ENCODE measurements at regions not wholly inside any gene's neighbourhood (a gene's known extent, or its start where the extent isn't known, plus 50 kb on each side); places are given as distances from the start of the nearest gene placed in this dataset.
"Not testable (repeated sequence)": the region's sequence is repeated elsewhere in the genome, so short reads cannot be mapped to it uniquely, and the experiment has no call there.

- Histone ChIP-seq H3K27me3 (ENCODE audit: control insufficient read depth, insufficient read depth, low read length) (no peaks in the 10 kb centered on the region), H3K9me3 (ENCODE audit: control insufficient read depth, low read depth, low read length) (no peaks in the 10 kb centered on the region), H3K4me1 (ENCODE audit: control insufficient read depth, insufficient read depth, low read length) (no peaks in the 10 kb centered on the region), H3K4me3 (ENCODE audit: low read length) (no peak overlapping the region), H3K27ac (ENCODE audit: low read length) (no peak overlapping the region), H3K36me3 (ENCODE audit: control insufficient read depth, insufficient read depth, low read length) (no peaks in the 10 kb centered on the region)
- WGBS (ENCODE audit: insufficient coverage, low lambda C conversion rate): no CpG with 5 or more reads among the region's 4 CpGs
- DNase-seq: no peak
Measured at GRCh38 chrX:3550871-3551270, 162.6 kb downstream of the PRKX start.

- Histone ChIP-seq H3K36me3 (ENCODE audit: control insufficient read depth, insufficient read depth, low read length) (no peaks in the 10 kb centered on the region), H3K4me3 (ENCODE audit: low read length) (no peak overlapping the region), H3K27me3 (ENCODE audit: control insufficient read depth, insufficient read depth, low read length) (no peaks in the 10 kb centered on the region), H3K27ac (ENCODE audit: low read length) (no peak overlapping the region), H3K4me1 (ENCODE audit: control insufficient read depth, insufficient read depth, low read length) (no peaks in the 10 kb centered on the region), H3K9me3 (ENCODE audit: control insufficient read depth, low read depth, low read length) (no peaks in the 10 kb centered on the region)
- DNase-seq: no peak
- WGBS (ENCODE audit: insufficient coverage, low lambda C conversion rate): no CpG with 5 or more reads among the region's 8 CpGs
Measured at GRCh38 chrX:3550160-3550751, 163.2 kb downstream of the PRKX start.

- Histone ChIP-seq H3K27me3 (ENCODE audit: control insufficient read depth, insufficient read depth, low read length) (no peaks in the 10 kb centered on the region), H3K4me3 (ENCODE audit: low read length) (no peak overlapping the region), H3K27ac (ENCODE audit: low read length) (no peak overlapping the region), H3K4me1 (ENCODE audit: control insufficient read depth, insufficient read depth, low read length) (no peaks in the 10 kb centered on the region), H3K9me3 (ENCODE audit: control insufficient read depth, low read depth, low read length) (no peaks in the 10 kb centered on the region), H3K36me3 (ENCODE audit: control insufficient read depth, insufficient read depth, low read length) (no peaks in the 10 kb centered on the region)
- DNase-seq: peak in 1 of 2 donors; percentile 3
- no CpG with 5 or more reads among the region's 13 CpGs for WGBS (ENCODE audit: insufficient coverage, low lambda C conversion rate)
Measured at GRCh38 chrX:3549411-3549911, 164.0 kb downstream of the PRKX start.

DNA sequence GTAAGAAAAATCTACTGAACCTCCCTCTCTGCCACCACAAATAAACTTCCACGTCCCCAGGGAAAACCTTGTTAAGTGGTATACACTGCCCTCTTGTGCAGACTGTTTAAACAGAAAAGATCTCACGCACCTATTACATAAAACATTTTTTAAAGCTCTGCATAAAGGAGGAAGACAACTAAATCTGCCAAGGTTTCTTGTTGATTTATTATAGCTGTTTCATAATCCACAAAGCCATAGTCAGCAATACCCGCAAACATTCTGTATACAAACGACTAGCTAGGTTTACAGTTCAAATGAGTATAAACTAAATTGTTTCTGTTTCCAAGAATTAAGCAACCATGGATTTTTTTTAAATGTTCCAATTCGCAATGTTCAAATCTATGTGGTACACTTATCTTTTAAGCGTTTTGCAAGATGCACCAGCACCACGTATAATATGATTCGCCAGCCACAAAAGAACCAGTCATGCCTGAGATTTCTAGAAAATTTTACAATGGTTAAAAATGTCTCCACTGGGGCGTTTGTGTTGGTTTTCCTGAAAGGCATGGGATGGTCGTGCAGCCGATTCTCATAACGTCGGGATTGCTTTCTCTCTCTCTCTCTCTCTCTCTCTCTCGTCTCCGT is 164.6 kb downstream of the PRKX start:
- H3K4me3 ChIP-seq (ENCODE audit: low read length): no peak overlapping the region
- DNase-seq: peak in 1 of 2 donors; percentile 10
- no CpG with 5 or more reads among the region's 15 CpGs for WGBS (ENCODE audit: insufficient coverage, low lambda C conversion rate)

DNA sequence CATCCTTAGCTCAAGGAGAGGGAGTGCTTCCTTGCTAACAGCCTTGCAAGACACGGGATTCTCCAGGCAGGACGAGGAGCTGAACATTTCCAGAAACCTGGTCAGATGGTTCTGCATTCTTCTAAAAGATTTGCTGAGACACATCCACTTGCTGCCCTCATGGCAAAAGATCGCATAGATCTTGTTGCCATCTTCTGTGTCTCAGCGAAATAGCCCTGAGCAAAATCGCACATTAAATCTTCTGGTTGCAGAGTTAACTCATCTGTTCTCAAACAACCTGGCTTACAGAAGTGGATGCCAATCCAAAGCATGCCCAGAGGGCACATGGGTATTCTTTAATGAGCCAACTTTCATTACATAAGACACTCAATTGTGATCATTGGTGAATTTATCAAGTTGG is 167.5 kb downstream of the PRKX start:
- Histone ChIP-seq H3K4me3 (ENCODE audit: low read length) (no peak overlapping the region), H3K27ac (ENCODE audit: low read length) (no peak overlapping the region), H3K27me3 (ENCODE audit: control insufficient read depth, insufficient read depth, low read length) (no peaks in the 10 kb centered on the region), H3K36me3 (ENCODE audit: control insufficient read depth, insufficient read depth, low read length) (no peaks in the 10 kb centered on the region), H3K4me1 (ENCODE audit: control insufficient read depth, insufficient read depth, low read length) (no peaks in the 10 kb centered on the region), H3K9me3 (ENCODE audit: control insufficient read depth, low read depth, low read length) (no peaks in the 10 kb centered on the region)
- no peak for DNase-seq
- WGBS (ENCODE audit: insufficient coverage, low lambda C conversion rate): no CpG with 5 or more reads among the region's 5 CpGs

More for the DNA sequence above, 164.6 kb downstream of the PRKX start:
- Histone ChIP-seq H3K36me3 (ENCODE audit: control insufficient read depth, insufficient read depth, low read length) (no peaks in the 10 kb centered on the region), H3K9me3 (ENCODE audit: control insufficient read depth, low read depth, low read length) (no peaks in the 10 kb centered on the region), H3K4me1 (ENCODE audit: control insufficient read depth, insufficient read depth, low read length) (no peaks in the 10 kb centered on the region), H3K27ac (ENCODE audit: low read length) (no peak overlapping the region), H3K27me3 (ENCODE audit: control insufficient read depth, insufficient read depth, low read length) (no peaks in the 10 kb centered on the region)

DNA sequence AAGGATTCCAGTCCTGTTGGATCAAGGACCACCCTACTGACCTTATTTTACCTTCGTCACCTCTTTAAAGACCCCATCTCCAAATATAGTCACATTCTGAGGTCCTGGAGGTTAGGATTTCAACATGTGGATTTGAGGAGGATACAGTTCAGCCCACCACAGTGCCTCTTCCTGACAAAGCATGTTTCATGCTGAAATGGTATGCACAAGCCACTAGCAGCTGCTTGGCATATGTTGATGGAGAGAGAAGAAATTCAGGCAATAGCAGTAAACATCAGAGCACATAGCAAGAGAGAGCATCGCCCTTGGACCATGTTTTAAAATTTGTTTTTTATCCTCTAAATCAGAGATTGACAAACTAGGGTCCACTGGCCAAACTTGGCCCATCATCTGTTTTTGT is 172.1 kb downstream of the PRKX start:
- no peaks in the 10 kb centered on the region for H3K9me3 ChIP-seq (ENCODE audit: control insufficient read depth, low read depth, low read length)
- H3K27ac ChIP-seq (ENCODE audit: low read length): no peak overlapping the region
- DNase-seq: no peak
- no peak overlapping the region for H3K4me3 ChIP-seq (ENCODE audit: low read length)
- no peaks in the 10 kb centered on the region for H3K4me1 ChIP-seq (ENCODE audit: control insufficient read depth, insufficient read depth, low read length)
- H3K36me3 ChIP-seq (ENCODE audit: control insufficient read depth, insufficient read depth, low read length): no peaks in the 10 kb centered on the region
- no peaks in the 10 kb centered on the region for H3K27me3 ChIP-seq (ENCODE audit: control insufficient read depth, insufficient read depth, low read length)
- no CpG with 5 or more reads among the region's 2 CpGs for WGBS (ENCODE audit: insufficient coverage, low lambda C conversion rate)

DNA sequence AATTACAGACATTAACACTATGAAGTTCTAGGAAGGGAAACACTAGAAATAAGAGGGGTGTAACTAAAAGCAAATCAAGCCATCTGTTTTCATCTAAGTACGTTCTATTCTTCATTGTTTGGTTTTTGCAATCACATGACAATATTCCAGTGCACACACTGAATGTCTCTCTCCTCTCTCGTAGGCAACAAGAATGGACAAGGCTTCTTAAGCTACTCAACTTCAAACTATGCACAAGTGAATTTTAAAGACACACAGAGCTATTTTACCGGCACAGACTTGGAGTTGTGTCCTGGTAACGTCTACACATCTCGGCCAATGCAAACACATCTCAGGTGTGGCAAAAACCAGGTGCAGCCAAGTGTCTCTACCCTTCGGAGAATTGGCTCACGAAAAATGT is 173.3 kb downstream of the PRKX start:
- H3K4me3 ChIP-seq (ENCODE audit: low read length): no peak overlapping the region
- no CpG with 5 or more reads among the region's 7 CpGs for WGBS (ENCODE audit: insufficient coverage, low lambda C conversion rate)
- H3K9me3 ChIP-seq (ENCODE audit: control insufficient read depth, low read depth, low read length): no peaks in the 10 kb centered on the region
- H3K4me1 ChIP-seq (ENCODE audit: control insufficient read depth, insufficient read depth, low read length): no peaks in the 10 kb centered on the region
- no peak overlapping the region for H3K27ac ChIP-seq (ENCODE audit: low read length)
- no peak for DNase-seq
- H3K36me3 ChIP-seq (ENCODE audit: control insufficient read depth, insufficient read depth, low read length): no peaks in the 10 kb centered on the region
- no peaks in the 10 kb centered on the region for H3K27me3 ChIP-seq (ENCODE audit: control insufficient read depth, insufficient read depth, low read length)

GRCh38 chrX:3532581-3533085 is 180.8 kb downstream of the PRKX start:
- no peak for DNase-seq
- WGBS (ENCODE audit: insufficient coverage, low lambda C conversion rate): no CpG with 5 or more reads among the region's 3 CpGs
- Histone ChIP-seq H3K27ac (ENCODE audit: low read length) (no peak overlapping the region), H3K36me3 (ENCODE audit: control insufficient read depth, insufficient read depth, low read length) (no peaks in the 10 kb centered on the region), H3K9me3 (ENCODE audit: control insufficient read depth, low read depth, low read length) (no peaks in the 10 kb centered on the region), H3K4me1 (ENCODE audit: control insufficient read depth, insufficient read depth, low read length) (no peaks in the 10 kb centered on the region), H3K4me3 (ENCODE audit: low read length) (no peak overlapping the region), H3K27me3 (ENCODE audit: control insufficient read depth, insufficient read depth, low read length) (no peaks in the 10 kb centered on the region)

DNA sequence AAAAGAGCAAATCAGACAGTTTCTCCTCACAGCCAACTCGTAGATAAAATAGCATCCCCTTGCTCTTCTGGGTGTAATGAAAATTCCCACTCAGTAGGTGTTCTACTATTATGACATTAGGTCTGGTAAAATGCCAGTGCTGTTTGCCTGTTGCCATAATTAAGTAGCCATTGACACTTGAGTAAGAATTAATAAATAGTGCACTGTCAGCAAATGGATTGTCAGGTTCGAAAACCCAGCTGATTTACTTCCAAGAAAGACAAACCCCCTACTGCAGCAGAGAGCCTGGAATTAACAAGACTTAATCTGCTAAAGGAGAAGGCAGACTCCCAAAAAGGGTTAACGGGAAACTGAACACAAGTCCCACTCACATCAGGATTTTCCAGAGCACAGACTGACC is 182.0 kb downstream of the PRKX start:
- H3K9me3 ChIP-seq (ENCODE audit: control insufficient read depth, low read depth, low read length); H3K27ac ChIP-seq (ENCODE audit: low read length); DNase-seq; H3K4me3 ChIP-seq (ENCODE audit: low read length); H3K4me1 ChIP-seq (ENCODE audit: control insufficient read depth, insufficient read depth, low read length); H3K27me3 ChIP-seq (ENCODE audit: control insufficient read depth, insufficient read depth, low read length); H3K36me3 ChIP-seq (ENCODE audit: control insufficient read depth, insufficient read depth, low read length): not testable (repeated sequence)
- WGBS (ENCODE audit: insufficient coverage, low lambda C conversion rate): no CpG with 5 or more reads among the region's 3 CpGs

DNA sequence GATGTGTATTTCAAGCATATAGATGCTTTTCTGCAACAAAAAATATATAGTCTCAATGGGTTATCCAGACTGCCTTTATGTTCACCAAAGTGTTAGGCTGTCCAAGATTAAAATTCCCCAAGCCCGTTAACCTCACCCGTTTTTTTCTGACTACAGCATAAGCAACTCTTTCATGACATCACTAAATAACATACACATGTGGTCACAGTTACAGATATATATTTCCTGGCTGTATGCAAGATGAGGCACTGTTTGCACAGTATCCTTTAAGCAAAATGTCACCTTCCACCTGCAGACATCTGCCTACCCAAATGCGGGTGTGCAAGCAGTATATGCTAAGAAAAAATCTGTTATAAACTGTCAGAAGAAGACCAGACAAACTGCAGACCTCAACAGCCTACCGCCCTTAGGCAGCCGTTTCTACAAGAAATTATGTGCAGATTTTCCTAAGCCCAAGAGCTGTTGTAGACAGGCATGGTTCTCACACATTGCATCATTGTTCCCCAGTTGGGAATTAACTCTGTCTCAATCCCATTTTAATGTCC is 183.1 kb upstream of the MXRA5 start:
- Histone ChIP-seq H3K27me3 (ENCODE audit: control insufficient read depth, insufficient read depth, low read length) (no peaks in the 10 kb centered on the region), H3K9me3 (ENCODE audit: control insufficient read depth, low read depth, low read length) (no peaks in the 10 kb centered on the region), H3K4me3 (ENCODE audit: low read length) (no peak overlapping the region), H3K36me3 (ENCODE audit: control insufficient read depth, insufficient read depth, low read length) (no peaks in the 10 kb centered on the region), H3K4me1 (ENCODE audit: control insufficient read depth, insufficient read depth, low read length) (no peaks in the 10 kb centered on the region), H3K27ac (ENCODE audit: low read length) (no peak overlapping the region)
- DNase-seq: no peak
- WGBS (ENCODE audit: insufficient coverage, low lambda C conversion rate): no CpG with 5 or more reads among the region's 5 CpGs
